ENCODE measurements at regions not wholly inside any gene's neighbourhood (a gene's known extent, or its start where the extent isn't known, plus 50 kb on each side); places are given as distances from the start of the nearest gene placed in this dataset.
"Not testable (repeated sequence)": the region's sequence is repeated elsewhere in the genome, so short reads cannot be mapped to it uniquely, and the experiment has no call there.

DNA sequence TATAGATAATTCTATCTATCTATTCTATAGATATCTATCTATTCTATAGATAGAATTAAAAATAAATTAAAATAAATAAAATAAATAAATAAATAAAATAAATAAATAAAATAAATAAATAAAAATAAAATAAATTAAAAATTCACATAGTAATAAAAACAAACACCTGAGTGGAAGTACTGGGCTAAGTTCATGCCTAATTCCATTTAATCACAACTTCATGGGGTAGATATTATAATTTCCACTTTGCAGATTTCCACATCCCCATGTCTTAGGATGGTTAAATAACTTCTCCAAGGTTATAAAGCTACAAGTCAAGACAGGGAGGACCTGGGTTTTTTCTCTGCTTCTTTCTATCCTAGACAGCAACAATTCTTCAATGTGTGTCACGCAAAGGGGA lies 261.4 kb upstream of the MEX3C start:
- DNase-seq = no peak

DNA sequence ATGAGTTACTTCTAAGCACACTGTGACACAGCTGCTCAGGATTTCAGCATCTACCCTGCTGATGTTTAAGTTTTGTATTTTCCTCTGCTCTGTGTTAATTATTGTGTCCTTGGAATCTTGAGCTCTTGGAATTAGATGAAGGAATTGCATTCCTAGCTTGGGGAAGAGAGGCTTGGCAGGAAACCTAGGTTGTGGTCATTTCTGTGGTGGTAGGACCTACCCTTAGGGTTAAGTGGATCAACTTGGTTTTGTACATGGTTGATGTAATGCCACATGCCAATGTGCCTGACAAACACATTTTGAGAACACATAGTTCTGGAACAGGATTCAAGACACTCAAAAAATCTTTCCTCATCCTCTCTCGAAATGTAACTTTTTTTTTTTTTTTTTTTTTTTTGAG lies 264.5 kb upstream of the MEX3C start:
- no peak for DNase-seq

DNA sequence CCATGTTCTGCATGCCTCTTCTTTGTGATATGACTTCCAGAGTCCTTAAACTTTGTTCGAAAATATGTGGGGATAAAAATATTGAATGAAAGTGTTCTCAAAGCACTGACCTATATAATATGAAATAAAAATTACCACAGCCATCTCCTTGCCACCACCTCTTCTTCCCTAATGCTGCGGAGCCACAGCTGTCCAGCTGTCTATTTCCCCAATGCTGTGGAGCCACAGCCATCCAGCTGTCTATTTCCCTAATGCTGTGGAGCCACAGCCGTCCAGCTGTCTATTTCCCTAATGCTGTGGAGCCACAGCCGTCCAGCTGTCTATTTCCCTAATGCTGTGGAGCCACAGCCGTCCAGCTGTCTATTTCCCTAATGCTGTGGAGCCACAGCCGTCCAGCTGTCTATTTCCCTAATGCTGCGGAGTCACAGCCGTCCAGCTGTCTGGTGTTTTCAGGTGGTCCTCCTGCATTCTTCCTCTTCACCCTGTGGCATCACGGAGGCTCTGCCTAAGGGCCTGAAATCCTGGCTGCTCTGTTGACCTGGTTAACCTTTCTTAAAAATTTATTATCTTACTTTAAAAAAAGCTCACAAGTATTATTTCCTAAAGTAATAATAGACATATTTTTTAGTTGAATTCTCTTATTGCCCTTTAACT lies 266.1 kb upstream of the MEX3C start:
- DNase-seq = no peak

DNA sequence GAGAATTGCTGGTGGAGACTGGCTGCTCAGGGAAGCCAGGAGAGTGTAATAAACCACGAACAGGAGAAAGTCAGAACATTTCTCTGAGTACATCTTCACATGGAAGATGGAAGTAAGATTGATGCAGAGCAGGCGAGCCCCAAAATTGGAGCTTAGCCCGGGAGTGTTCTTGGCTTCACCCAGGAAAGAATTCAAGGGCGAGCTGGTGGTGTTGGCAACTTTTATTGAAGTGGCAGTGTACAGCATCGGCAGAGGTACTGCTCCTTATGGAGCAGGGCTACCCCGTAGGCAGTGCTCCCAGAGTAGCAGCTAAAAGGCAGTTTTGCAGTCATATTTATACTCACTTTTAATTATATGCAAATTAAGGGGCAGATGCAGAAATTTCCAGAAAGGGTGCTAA lies 281.4 kb upstream of the MEX3C start:
- no peak for DNase-seq

DNA sequence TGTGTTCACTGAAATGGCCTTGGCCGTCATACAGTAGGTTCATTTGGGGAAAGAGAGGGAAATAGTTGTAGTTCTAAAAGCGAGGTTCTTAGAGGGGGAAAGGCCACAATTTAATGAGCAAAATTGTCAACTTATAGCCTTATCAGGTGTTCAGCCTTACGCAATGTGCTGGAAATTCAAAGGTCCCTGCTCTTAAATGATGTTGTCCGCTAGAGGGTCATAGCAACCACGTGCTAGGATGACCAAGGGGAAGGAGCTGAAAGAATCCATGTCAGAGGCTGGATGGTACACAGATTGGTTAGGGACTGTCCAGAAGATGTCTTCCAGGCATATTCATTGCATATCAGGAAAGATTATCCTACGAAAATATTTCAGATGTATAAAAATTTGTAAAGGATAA lies 282.3 kb upstream of the MEX3C start:
- no peak for DNase-seq

DNA sequence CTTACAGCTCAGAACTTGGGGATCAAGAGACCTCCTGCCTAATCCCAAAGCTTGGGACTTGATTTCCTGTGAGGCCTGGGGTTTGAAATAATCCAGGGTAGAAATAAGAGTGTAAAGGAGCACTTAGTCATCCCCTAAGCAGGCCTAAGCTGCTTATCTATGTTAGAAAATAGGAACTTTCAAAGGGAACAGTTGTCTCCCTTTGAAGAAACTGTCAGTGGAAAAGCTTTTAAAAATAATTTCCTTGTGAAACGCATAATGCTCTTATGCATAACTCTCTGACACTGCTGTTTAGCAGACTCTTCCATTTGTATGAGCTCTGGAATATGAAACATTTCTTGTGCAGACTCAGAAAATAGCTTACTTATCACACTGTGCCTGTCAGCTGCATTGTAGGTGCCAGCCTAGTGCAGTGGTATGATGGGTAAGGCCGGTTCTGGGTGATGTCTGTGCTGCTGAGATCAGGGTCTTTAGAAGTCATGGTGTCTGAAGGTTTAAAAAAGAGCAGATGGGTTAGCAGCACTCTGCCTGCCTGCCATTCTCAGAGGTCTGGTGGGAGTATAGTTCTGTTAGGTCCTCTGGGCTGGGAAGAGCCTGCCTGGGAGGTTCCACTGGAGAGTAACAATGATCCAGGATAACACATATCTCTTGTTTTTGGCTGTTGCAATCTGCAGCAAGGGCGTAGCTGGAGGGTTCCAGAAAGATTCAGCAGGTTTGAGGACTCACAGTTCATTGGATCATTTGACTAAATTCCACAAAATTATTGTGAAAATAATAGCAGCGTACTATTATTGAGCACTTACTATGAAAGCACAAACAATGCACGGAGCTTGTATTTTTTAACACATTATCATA lies 283.2 kb upstream of the MEX3C start:
- DNase-seq = no peak

DNA sequence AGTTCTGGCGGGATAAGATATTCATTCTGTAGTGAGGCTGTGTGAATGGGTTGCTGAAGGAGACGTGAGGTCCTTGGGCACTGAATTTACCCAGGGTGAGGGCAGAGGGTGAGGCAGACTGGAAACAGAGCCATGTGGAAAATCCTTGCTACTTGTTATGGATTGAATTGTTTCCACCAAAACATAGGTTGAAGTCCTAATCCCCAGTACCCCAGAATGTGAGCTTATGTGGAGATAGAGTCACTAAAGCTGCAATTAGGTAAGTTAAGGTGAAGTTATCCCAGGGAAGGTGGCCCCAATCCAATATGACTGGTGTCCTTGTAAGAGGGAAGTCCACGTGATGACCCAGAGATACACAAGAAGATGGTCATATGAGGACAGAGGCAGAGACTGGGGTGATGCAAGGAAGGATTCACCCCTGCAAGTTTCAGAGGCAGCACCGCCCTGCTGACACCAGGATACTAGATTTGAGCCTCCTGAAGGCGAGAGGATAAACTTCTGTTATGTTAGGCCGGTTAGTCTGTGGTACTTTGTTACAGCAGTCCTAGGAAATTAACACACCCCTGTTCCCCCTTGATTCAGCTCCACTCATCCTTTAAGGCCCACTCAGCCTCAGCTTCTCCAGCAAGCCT lies 289.4 kb upstream of the MEX3C start:
- DNase-seq = no peak

DNA sequence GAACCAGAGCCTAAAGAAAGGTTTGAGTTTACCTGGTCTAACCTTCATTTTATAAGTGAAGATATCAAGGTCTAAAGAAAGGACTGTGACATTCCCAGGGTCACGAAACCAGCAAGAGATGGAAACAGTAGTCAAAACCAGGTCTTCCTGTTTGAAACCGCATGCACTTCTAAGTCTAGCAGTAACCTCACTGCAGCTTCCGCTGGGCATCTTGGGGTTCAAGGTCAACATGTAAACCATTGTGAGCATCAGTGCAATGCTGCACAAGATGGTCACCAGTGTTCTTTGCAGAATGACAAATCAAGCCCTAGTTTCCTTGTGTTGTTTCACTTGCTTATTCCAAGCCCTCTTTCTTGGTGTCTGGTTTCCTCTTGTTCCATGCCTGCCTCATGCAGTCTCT lies 292.9 kb upstream of the MEX3C start:
- no peak for DNase-seq

DNA sequence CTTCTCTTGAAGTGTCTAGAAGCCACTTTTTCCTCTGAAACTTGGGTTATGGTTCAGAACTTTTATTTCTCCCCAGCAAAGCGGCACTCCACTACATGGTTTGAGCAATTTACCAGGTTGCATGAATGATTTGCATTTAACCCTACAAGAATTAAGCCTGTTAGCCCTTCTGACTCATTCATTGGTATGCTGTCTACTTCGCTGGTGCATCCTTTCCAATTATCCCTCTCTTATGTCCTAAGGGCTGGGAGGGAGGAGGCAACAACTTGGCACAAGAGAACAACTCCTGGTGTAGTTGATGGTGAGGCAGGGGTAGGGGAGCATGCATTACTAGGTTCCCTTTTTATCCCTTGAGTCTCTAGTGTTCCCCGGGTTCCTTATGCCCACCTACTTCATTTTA lies 293.4 kb upstream of the MEX3C start:
- DNase-seq = no peak

DNA sequence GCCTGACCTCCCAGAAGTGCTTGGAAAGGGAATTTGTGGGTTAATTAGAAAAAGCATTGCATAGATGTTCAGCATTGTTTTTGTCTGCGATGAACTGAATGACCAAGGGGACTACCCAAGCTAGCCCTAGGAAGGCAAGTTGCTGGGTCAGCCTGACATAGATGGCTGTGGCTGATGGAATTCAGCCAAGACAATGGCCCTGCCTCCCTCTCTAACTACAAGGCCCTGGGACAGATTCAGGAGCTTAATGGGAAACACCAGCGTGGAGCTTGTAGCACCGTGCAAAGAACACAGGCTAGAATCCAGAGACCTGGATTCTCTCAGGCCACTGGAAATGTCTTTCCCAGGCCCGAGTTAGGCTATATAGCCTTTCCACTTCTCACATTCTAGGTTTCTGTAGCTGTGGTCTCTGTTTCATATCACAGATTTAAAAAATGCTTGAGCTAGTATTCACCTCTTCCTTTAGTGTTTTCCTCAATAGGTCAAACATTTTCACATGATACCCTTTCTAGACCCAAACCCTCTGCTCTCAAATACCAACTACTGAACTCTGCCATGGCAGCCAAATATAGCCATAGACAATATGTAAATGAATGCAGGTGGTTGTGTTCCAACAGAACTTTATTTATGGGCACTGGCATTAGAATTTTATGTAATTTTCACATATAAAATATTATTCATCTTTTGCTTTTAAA lies 294.3 kb upstream of the MEX3C start:
- DNase-seq = no peak

DNA sequence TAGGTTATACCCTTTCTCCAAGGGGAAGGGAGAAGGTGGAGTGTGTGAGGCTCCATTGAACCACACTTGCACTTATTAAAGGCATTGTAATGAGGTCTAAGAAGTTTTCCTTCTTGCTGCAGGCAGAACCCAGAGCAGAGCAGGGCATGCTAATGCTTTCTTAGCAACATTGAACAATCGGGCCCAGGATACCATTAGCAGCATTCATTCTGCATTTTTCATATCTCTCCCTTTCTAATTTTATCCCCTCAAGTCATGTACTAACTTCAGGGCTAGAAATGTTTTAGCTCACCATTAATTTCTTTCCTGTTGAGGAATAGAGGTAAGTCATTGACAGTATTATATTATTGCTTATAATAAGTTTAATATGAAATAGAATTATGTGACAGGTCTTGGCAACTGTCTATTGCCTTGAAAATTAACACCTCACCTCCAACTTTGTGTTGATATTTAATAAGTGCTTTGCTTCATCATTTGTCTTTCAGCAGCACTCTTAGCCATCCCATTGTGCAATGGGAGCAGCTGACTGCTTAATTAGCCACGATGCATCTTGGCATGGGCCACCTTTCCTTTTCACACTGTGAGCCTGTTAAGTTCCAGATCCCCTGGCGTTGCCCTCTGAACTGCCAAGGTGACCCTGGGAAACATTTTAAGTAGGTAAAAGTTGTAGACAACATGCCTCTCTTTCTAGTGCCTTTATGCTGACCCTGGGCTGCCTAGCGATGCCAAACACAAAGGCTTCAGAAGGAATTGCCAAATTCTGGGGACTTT lies 300.8 kb upstream of the MEX3C start:
- DNase-seq = no peak

DNA sequence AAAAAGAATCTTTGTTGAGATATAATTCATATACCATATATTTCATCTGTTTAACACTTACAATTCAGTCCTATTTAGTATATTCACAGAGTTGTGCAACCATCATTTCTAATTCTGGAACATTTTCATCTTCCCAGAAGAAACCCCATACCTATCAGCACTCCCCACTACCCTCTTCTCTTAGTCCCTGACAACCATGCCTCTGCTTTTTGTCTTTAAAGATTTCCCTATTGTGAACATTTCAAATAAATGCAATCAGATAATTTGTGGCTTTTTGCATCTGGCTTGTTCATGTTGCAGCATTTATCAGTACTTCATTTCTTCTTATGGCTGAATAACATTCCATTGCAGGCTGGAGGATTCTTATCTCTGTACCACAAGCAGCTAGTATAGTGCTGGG lies 305.9 kb upstream of the MEX3C start:
- no peak for DNase-seq

DNA sequence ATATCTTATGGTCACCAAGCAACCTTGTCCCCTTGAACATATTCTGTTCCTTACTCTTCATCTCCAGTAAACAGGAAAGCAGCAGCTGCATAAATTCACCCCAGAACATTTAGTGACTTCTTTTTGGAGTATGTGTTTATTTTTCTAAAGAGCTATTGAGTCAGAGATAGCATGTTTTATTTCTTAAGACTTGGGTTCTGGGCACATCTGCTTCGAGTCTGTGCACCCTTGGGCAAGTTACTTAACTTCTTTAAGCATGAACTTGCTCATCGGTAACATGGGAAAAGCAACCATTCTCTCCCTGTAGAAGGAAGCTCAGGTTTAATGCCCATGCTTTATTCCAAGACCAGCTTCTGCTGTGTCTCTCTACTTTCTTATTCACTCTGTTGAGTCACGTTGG lies 309.3 kb upstream of the MEX3C start:
- no peak for DNase-seq

DNA sequence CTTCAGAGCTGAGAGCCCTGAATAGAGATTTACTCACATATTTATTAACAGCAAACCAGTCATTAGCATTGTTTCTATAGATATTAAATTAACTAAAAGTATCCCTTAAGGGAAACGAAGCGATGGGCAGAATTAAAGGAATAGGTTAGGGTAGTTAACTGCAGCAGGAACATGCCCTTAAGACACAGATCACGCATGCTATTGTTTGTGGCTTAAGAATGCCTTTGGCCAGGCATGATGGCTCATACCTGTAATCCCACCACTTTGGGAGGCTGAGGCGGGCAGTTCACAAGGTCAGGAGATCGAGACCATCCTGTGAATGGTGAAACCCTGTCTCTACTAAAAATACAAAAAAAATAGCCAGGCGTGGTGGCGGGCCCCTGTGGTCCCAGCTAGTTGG lies 310.9 kb upstream of the MEX3C start:
- DNase-seq = not testable (repeated sequence)

DNA sequence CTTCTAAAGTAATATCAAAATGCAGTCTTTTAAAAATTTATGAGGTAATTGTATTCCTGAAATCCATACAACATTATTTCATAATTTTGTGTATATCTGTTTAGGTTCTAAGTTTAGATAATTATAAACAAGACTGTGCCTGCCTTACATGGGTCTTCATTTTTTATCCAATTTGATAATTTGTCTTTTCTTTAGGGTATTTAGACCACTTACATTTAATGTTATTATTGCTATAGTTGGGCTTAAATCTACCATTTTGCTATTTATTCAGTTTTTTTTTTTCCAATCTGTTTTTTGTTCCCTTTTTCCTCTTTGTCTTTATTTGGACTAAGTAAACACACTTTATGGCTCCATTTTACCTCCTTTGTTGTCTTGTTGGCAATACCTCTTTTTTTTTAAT lies 312.5 kb upstream of the MEX3C start:
- no peak for DNase-seq

DNA sequence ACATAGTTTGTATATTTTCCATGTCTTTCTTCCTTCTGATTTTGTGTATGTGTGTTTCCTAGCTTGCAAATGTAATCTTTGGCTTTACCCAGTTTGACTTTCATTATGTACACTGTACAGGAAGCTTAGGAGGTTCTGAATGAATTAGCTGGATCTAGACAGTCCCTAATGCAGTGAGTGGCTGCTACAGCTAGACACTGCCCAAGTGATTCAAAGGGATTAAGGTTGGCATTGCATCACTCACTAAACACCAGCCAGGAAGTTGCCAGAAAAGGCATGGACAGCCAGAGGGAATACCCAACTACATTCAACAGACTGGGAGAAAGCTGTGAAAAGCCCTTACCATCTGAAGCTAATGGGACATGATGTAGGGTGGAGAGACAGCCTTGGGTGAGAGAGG lies 316.0 kb upstream of the MEX3C start:
- no peak for DNase-seq

DNA sequence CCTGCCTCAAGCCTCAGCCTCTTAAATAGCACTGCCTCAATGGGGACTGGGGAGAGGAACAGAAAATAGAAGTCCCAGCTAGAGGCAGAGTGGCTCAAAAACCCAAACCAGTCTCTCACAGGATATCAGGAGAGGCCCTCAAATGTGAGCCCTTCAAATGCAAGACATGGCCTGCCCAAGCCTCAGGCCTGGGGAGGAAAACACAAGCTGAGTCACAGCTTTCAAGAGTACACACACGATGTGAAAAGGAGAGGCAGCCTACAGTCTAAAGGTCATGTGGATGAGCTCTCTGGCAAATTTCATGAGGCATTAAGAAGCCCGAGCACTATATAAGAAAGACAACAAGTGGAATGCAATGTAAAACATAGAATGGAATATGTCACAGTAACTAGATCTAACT lies 316.6 kb upstream of the MEX3C start:
- no peak for DNase-seq

DNA sequence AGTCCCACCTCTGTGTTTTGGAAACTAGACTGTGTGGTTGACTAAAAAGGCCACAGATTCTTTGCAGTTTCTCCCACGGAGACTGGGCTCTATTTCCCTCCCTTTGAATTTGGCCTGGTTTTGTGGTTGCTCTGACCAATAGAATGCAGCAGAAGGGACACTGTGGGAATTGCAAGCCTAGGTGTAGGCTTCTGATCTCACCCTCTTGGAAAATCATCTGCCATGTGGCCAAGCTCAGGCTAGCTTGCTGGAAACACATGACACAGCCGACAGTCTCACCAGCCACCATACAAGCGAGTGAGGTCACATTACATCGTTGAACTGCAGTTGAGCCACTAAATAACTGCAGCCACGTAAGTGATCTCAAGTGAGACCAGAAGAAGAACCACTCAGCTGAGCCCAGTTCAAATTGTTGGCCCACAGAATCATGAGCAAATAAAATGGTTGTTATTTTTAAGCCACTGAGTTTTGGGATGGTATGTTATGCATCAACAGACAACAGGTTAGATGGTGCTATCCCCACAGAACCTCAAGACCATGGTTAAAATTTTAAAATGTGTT lies 319.1 kb upstream of the MEX3C start:
- no peak for DNase-seq

DNA sequence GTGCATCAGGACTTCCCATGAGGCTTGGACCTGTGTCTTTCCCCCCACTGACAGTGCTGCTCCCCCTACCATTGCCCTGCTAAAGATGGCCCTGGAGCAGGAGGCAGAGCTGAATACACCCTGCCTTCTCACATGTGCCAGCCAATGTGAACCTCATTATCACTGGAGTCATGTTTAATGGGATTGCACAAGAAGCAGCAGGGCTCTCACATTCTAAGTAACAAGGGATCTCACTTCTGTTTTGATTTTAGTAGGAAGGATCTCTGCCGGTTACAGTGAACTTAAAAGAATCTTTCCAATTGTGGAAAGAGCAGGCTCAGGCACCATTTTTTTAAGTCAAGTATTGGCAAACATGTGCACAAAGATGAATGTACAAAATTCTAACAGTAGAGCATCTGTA lies 322.1 kb upstream of the MEX3C start:
- no peak for DNase-seq

DNA sequence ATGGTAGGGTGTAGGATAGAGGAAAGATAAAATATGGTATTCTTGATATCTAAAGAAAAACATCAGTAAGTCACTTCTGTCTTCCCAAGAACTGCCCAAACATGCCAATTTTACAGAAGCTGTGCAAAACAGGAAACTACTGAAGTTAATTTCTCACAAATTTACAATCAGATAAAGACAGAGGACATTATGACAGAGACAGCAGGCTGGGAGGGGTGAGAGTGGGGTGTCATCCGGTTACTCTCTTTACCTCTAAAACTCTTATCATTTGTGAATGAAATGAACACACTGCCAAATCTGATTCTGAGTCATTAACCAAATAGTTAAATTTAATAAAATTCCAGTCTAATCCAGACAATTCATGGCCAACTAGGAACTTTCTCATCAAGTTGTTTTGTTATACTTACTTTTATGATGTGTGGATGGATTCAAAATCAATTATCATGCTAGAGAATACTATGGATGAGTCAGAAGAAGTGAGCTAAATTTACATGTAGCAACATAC lies 323.2 kb upstream of the MEX3C start:
- DNase-seq = no peak

DNA sequence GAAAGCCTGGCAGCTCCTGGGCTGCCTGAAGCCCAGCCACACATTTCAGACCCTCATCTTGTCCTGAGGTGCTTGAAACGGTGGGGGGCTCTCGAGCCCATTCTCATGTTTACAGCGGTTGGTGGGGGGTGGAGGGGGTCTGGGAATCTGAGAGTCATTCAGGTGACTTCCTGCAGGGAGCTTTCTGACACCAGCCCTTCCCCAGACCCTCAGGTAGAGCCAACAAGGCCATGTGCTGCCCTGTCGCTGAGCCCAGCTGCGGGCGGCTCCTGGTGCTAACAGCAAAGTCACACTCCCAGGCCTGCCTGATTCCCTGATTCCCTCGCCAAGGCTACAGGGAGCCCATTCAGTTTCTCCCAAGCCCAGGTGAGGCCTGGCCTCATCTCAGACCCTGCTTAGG lies 324.9 kb upstream of the MEX3C start:
- DNase-seq = no peak

DNA sequence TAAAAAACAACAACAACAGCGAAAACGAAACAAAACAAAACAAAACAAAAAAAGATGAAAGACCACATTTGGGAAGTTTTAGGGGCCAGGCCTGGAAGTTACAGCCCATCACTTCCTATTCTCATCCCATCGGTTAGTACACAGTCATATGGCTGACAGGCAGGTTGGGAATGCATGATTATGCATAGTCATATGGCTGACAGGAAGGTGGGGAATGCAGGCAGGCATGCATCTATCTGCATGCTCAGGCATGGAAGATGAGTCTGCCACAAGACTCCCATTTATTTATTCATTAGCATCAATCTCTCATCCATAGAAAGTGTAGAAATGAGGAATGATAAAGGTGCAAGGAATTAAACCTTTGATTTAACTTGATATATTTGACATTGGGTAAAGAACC lies 325.3 kb upstream of the MEX3C start:
- no peak for DNase-seq

Data from skin of body (tissue), 1 donor.